ENCODE measurements at regions not wholly inside any gene's neighbourhood (a gene's known extent, or its start where the extent isn't known, plus 50 kb on each side); places are given as distances from the start of the nearest gene placed in this dataset.

DNA sequence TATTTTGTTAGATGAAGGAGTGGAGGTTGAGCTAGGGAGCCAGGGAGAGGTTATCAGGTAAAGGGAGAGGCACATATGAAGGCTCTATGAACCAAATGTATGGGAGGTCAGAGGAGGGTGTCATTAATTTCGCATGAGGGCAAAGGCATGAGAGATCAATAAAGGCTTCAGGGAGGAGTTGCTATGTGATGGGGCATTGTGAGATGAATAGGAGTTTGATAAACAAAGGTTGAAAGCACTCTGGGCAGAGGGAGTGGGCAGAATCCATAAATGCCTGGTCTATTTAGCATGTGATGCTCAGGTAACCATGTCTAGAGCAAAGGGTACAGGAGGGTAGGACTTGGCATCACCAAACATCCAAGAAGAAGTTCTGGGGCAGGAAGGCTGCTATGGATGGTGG is 273.4 kb downstream of the HAUS1 start:
- TF ChIP-seq CTCF (IDR thresholded peaks at IDR 0.05) = no peak
- no peak for TF ChIP-seq POLR2A (IDR thresholded peaks at IDR 0.05)
- TF ChIP-seq POLR2AphosphoS5 (IDR thresholded peaks at IDR 0.05; ENCODE audit: insufficient read depth in 1 of 2, low read depth in 1 of 2) = no peak

Data from vagina (tissue), 2 donors.